Stomach (tissue), 4 donors: ENCODE measurements at regions not wholly inside any gene's neighbourhood (a gene's known extent, or its start where the extent isn't known, plus 50 kb on each side); places are given as distances from the start of the nearest gene placed in this dataset.

Experiments used
- CTCF ChIP-seq, 7 experiments: fragments of 450-650 bp in 4 of 7; fragments of 200-600 bp in 3 of 7; sonication (generic) in 3 of 7; IDR thresholded peaks; one replicate each; pipeline ENCODE4 v1.5.1; 2016 to 2019; ENCODE audit warnings: antibody characterized with exemption in 7 of 7, control low read depth in 2 of 7, mild to moderate bottlenecking in 1 of 7
- EP300 ChIP-seq: sonication (generic); formaldehyde crosslinking; IDR thresholded peaks from one replicate; pipeline ENCODE4 v1.6.1; 2017; ENCODE audit warnings: antibody characterized with exemption
- POLR2A ChIP-seq, 4 donors: fragments of 450-650 bp; IDR thresholded peaks; one replicate each; pipeline ENCODE4 v1.6.1; 2016; ENCODE audit warnings: antibody characterized with exemption in 4 of 4, control low read depth in 2 of 4, mild to moderate bottlenecking in 1 of 4, moderate library complexity in 1 of 4
- POLR2AphosphoS5 ChIP-seq, 3 donors: sonication (generic); formaldehyde crosslinking; IDR thresholded peaks; one replicate each; pipeline ENCODE4 v1.6.1; 2016; ENCODE audit warnings: antibody characterized with exemption in 3 of 3

GRCh38 chr17:72553051-72553755 lies 432.4 kb downstream of the SOX9 start:
- TF ChIP-seq CTCF (IDR thresholded peaks at IDR 0.05) (no peak), POLR2A (IDR thresholded peaks at IDR 0.05) (no peak), EP300 (no peak), POLR2AphosphoS5 (IDR thresholded peaks at IDR 0.05) (no peak)
